ENCODE measurements at regions not wholly inside any gene's neighbourhood (a gene's known extent, or its start where the extent isn't known, plus 50 kb on each side); places are given as distances from the start of the nearest gene placed in this dataset.
"Not testable (repeated sequence)": the region's sequence is repeated elsewhere in the genome, so short reads cannot be mapped to it uniquely, and the experiment has no call there.

GRCh38 chr12:29929295-29929694 is 145.6 kb upstream of the TMTC1 start:
- DNase-seq = no peak

GRCh38 chr12:29921307-29921706 is 137.6 kb upstream of the TMTC1 start:
- no peak for DNase-seq

- no peak for DNase-seq
Observed at GRCh38 chr12:29908157-29908556, 124.4 kb upstream of the TMTC1 start.

- DNase-seq = no peak
Observed at GRCh38 chr12:29907461-29907860, 123.7 kb upstream of the TMTC1 start.

- DNase-seq = no peak
Observed at GRCh38 chr12:29902043-29902442, 118.3 kb upstream of the TMTC1 start.

- DNase-seq = no peak
Observed at GRCh38 chr12:29901585-29901984, 117.8 kb upstream of the TMTC1 start.

GRCh38 chr12:29899212-29899931 is 115.6 kb upstream of the TMTC1 start:
- DNase-seq = peak; percentile 15

- DNase-seq = no peak
Observed at GRCh38 chr12:29895966-29896365, 112.2 kb upstream of the TMTC1 start.

- no peak for DNase-seq
Observed at GRCh38 chr12:29893002-29893401, 109.3 kb upstream of the TMTC1 start.

GRCh38 chr12:29891792-29892191 is 108.0 kb upstream of the TMTC1 start:
- no peak for DNase-seq

- peak; percentile 60 for DNase-seq
Observed at GRCh38 chr12:29889737-29890136, 106.0 kb upstream of the TMTC1 start.

- no peak for DNase-seq
Observed at GRCh38 chr12:29888777-29889176, 105.0 kb upstream of the TMTC1 start.

GRCh38 chr12:29884957-29885356 is 101.2 kb upstream of the TMTC1 start:
- DNase-seq = not testable (repeated sequence)

- no peak for DNase-seq
Observed at GRCh38 chr12:29883941-29884554, 100.3 kb upstream of the TMTC1 start.

- no peak for DNase-seq
Observed at GRCh38 chr12:29883525-29883924, 99.8 kb upstream of the TMTC1 start.

- DNase-seq = peak; percentile 43
Observed at GRCh38 chr12:29882846-29883245, 99.1 kb upstream of the TMTC1 start.

- no peak for DNase-seq
Observed at GRCh38 chr12:29880987-29881386, 97.2 kb upstream of the TMTC1 start.

- DNase-seq = no peak
Observed at GRCh38 chr12:29879606-29880308, 96.0 kb upstream of the TMTC1 start.

GRCh38 chr12:29869946-29870345 is 86.2 kb upstream of the TMTC1 start:
- DNase-seq = peak; percentile 28

GRCh38 chr12:29867823-29868222 is 84.1 kb upstream of the TMTC1 start:
- no peak for DNase-seq

- no peak for DNase-seq
Observed at GRCh38 chr12:29863665-29864064, 79.9 kb upstream of the TMTC1 start.

GRCh38 chr12:29858270-29858786 is 74.6 kb upstream of the TMTC1 start:
- no peak for DNase-seq

GRCh38 chr12:29847246-29847645 is 63.5 kb upstream of the TMTC1 start:
- no peak for DNase-seq

GRCh38 chr12:29844667-29845066 is 60.9 kb upstream of the TMTC1 start:
- no peak for DNase-seq
